OCI-LY1 (cell line): ENCODE measurements at regions not wholly inside any gene's neighbourhood (a gene's known extent, or its start where the extent isn't known, plus 50 kb on each side); places are given as distances from the start of the nearest gene placed in this dataset.
"Not testable (repeated sequence)": the region's sequence is repeated elsewhere in the genome, so short reads cannot be mapped to it uniquely, and the experiment has no call there.

ENCODE experiments used
- H2AFZ ChIP-seq: fragments of 200-600 bp; sonication (generic), shearing (Covaris generic); 2 replicates; pipeline ENCODE4 v1.6.0; 2014; ENCODE audit warnings: antibody characterized with exemption, mild to moderate bottlenecking, low read length
- H3F3A ChIP-seq: fragments of 200-600 bp; sonication (generic), shearing (Covaris generic); 2 replicates; pipeline ENCODE4 v1.6.0; 2014; ENCODE audit warnings: mild to moderate bottlenecking, antibody characterized with exemption, low read length, moderate library complexity; ENCODE audit not compliant: insufficient read depth
- H3K27ac ChIP-seq: fragments of 200-600 bp; sonication (generic); 2 replicates; pipeline ENCODE4 v1.5.1; 2014; ENCODE audit warnings: low read length, mixed run types, mild to moderate bottlenecking, low read depth; ENCODE audit not compliant: poor library complexity, severe bottlenecking
- H3K27me3 ChIP-seq: fragments of 200-600 bp; sonication (generic); 2 replicates; pipeline ENCODE4 v1.6.0; 2014; ENCODE audit warnings: antibody characterized with exemption, mild to moderate bottlenecking, low read length, moderate library complexity; ENCODE audit not compliant: insufficient read depth
- H3K36me3 ChIP-seq: fragments of 200-600 bp; sonication (generic); 2 replicates; pipeline ENCODE4 v1.6.1; 2014; ENCODE audit warnings: mild to moderate bottlenecking, antibody characterized with exemption, low read length, moderate library complexity, mixed read lengths; ENCODE audit not compliant: insufficient read depth
- H3K4me1 ChIP-seq: fragments of 200-600 bp; sonication (generic); 2 replicates; pipeline ENCODE4 v1.5.1; 2014; ENCODE audit warnings: mild to moderate bottlenecking, low read length, moderate library complexity; ENCODE audit not compliant: insufficient read depth, severe bottlenecking
- H3K4me2 ChIP-seq: fragments of 200-600 bp; sonication (generic), shearing (Covaris generic); 2 replicates; pipeline ENCODE4 v1.6.1; 2014; ENCODE audit warnings: low read length
- H3K4me3 ChIP-seq: fragments of 200-600 bp; sonication (generic); 2 replicates; pipeline ENCODE4 v1.5.1; 2014; ENCODE audit warnings: low read length, low read depth, mild to moderate bottlenecking, mixed read lengths; ENCODE audit not compliant: poor library complexity, severe bottlenecking
- H3K79me2 ChIP-seq: fragments of 200-600 bp; shearing (Covaris generic); 2 replicates; pipeline ENCODE4 v1.6.1; 2016; ENCODE audit warnings: mixed run types, low read length, mixed read lengths; ENCODE audit not compliant: insufficient read depth
- H3K9ac ChIP-seq: fragments of 200-600 bp; sonication (generic), shearing (Covaris generic); 2 replicates; pipeline ENCODE4 v1.6.1; 2014; ENCODE audit warnings: mild to moderate bottlenecking, low read length, mixed read lengths
- H3K9me2 ChIP-seq: fragments of 200-600 bp; sonication (generic), shearing (Covaris generic); 2 replicates; pipeline ENCODE4 v1.6.1; 2014; ENCODE audit warnings: low read depth, mild to moderate bottlenecking, low read length, mixed read lengths
- H3K9me3 ChIP-seq: fragments of 200-600 bp; shearing (Covaris generic); 2 replicates; pipeline ENCODE4 v1.6.1; 2014; ENCODE audit warnings: low read length, mixed read lengths
- H4K20me1 ChIP-seq: fragments of 200-600 bp; sonication (generic), shearing (Covaris generic); 2 replicates; pipeline ENCODE4 v1.6.0; 2016; ENCODE audit warnings: mild to moderate bottlenecking, low read length; ENCODE audit not compliant: insufficient read depth
- EZH2 ChIP-seq: fragments of 200-600 bp; sonication (generic), shearing (Covaris generic); IDR thresholded peaks from 2 replicates; pipeline ENCODE4 v1.8.0; 2017; ENCODE audit warnings: borderline replicate concordance, mixed run types, mild to moderate bottlenecking, antibody characterized with exemption, low read length, moderate library complexity, mixed read lengths
- TF ChIP-seq, protein P1 (sequence below): fragments of 200-600 bp; sonication (generic), shearing (Covaris generic); IDR thresholded peaks from 2 replicates; pipeline ENCODE4 v1.5.1; 2017; ENCODE audit warnings: mild to moderate bottlenecking, antibody characterized with exemption, low read length, moderate library complexity, mixed read lengths

DNA sequence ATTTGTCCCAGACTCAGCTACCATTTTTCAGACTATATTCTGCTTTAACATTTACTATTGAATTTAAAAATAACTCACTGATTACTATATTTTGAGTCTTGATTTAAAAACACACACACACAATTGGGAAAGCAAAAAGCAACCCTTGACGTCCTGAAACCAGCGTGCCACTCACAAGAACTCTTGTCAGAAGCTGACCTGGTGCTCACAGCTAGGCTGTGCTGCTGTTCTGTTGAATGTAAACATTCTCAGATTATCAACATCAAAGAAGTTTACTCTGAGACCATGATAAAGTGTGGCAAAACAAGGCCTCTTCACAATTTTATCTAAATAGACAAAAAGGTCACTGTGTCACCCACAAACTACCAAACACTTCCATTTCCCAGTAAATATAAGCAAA is 62.6 kb upstream of the CACNA2D1 start:
- no peaks in the 10 kb centered on the region for H3F3A ChIP-seq
- H2AFZ ChIP-seq = no peak overlapping the region
- H4K20me1 ChIP-seq = no peaks in the 10 kb centered on the region
- no peaks in the 10 kb centered on the region for H3K9me2 ChIP-seq
- H3K79me2 ChIP-seq = no peaks in the 10 kb centered on the region
- H3K9ac ChIP-seq = no peak overlapping the region
- H3K27ac ChIP-seq = no peak overlapping the region
- H3K4me3 ChIP-seq = no peak overlapping the region
- H3K27me3 ChIP-seq = no peaks in the 10 kb centered on the region
- no peak overlapping the region for H3K4me2 ChIP-seq
- no peak for TF ChIP-seq EZH2
- no peaks in the 10 kb centered on the region for H3K36me3 ChIP-seq
- no peaks in the 10 kb centered on the region for H3K9me3 ChIP-seq
- H3K4me1 ChIP-seq = no peaks in the 10 kb centered on the region

DNA sequence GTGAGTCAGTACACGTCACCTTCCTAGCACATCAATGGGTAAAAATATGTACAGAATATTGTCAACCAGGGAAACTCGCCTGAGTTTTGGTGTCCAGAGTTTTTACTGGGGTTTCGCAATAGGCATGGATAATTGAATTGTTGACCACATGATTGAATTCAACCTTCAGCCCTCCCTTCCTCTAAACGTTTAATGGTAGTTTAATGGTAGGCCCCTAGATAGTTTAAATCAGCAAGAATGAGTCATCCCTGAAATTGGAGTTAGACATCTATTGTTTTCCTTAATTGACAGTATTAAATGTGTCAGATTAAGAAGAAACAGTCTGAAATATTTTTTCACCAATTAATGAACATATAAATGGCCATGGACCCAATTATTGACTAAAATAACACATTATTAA is 57.8 kb upstream of the CACNA2D1 start:
- Histone ChIP-seq H3F3A (no peaks in the 10 kb centered on the region), H3K9me2 (no peaks in the 10 kb centered on the region), H3K27ac (no peak overlapping the region), H3K4me3 (no peak overlapping the region), H2AFZ (no peak overlapping the region), H3K79me2 (no peaks in the 10 kb centered on the region), H3K4me2 (no peak overlapping the region), H3K36me3 (no peaks in the 10 kb centered on the region), H4K20me1 (no peaks in the 10 kb centered on the region), H3K9ac (no peak overlapping the region), H3K27me3 (no peaks in the 10 kb centered on the region), H3K9me3 (no peaks in the 10 kb centered on the region), H3K4me1 (no peaks in the 10 kb centered on the region)
- TF ChIP-seq, protein P1, sequence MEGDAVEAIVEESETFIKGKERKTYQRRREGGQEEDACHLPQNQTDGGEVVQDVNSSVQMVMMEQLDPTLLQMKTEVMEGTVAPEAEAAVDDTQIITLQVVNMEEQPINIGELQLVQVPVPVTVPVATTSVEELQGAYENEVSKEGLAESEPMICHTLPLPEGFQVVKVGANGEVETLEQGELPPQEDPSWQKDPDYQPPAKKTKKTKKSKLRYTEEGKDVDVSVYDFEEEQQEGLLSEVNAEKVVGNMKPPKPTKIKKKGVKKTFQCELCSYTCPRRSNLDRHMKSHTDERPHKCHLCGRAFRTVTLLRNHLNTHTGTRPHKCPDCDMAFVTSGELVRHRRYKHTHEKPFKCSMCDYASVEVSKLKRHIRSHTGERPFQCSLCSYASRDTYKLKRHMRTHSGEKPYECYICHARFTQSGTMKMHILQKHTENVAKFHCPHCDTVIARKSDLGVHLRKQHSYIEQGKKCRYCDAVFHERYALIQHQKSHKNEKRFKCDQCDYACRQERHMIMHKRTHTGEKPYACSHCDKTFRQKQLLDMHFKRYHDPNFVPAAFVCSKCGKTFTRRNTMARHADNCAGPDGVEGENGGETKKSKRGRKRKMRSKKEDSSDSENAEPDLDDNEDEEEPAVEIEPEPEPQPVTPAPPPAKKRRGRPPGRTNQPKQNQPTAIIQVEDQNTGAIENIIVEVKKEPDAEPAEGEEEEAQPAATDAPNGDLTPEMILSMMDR = no peak
- TF ChIP-seq EZH2 = no peak

GRCh38 chr7:82499546-82499945 is 56.0 kb upstream of the CACNA2D1 start:
- not testable (repeated sequence) for H3K36me3 ChIP-seq, H3F3A ChIP-seq, H3K9me3 ChIP-seq

DNA sequence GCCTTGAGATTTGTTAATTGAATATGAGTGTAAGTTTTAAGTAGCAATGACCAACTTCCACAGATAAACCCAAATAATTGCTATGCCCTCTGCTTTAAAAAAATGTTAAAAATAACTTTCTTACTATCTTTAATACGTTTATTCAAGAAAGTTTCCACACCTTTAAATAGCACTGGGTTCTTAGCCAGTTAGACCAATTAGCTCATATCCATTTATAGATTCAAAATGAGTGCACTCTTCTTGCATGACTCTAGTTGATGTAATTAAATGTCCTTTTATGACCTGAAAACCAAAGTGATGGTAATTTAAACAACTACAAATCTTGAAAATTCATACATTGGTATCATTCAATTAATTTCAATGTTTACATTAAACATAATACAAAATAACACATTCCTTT is 50.8 kb upstream of the CACNA2D1 start:
- no peak overlapping the region for H3K9ac ChIP-seq
- no peak overlapping the region for H3K4me3 ChIP-seq
- H3K4me1 ChIP-seq = no peaks in the 10 kb centered on the region
- no peak overlapping the region for H2AFZ ChIP-seq
- H3K27ac ChIP-seq = no peak overlapping the region
- H3K36me3 ChIP-seq = no peaks in the 10 kb centered on the region
- no peaks in the 10 kb centered on the region for H3F3A ChIP-seq
- no peak for TF ChIP-seq EZH2
- TF ChIP-seq, protein P1 = no peak
- no peaks in the 10 kb centered on the region for H3K9me3 ChIP-seq
- H3K27me3 ChIP-seq = 0 out of 2 replicates have a peak, but pooled peaks cover 4% of the 10 kb centered on the region
- no peak overlapping the region for H3K4me2 ChIP-seq
- no peaks in the 10 kb centered on the region for H4K20me1 ChIP-seq
- H3K79me2 ChIP-seq = no peaks in the 10 kb centered on the region
- no peaks in the 10 kb centered on the region for H3K9me2 ChIP-seq

More at GRCh38 chr7:82499546-82499945, 56.0 kb upstream of the CACNA2D1 start:
- H2AFZ ChIP-seq, H3K9ac ChIP-seq, H3K79me2 ChIP-seq, H4K20me1 ChIP-seq, H3K27me3 ChIP-seq, H3K9me2 ChIP-seq, H3K4me1 ChIP-seq, H3K27ac ChIP-seq, H3K4me3 ChIP-seq, H3K4me2 ChIP-seq: not testable (repeated sequence)
